GM21786 (cell line): ENCODE measurements at regions not wholly inside any gene's neighbourhood (a gene's known extent, or its start where the extent isn't known, plus 50 kb on each side); places are given as distances from the start of the nearest gene placed in this dataset.
"Not testable (repeated sequence)": the region's sequence is repeated elsewhere in the genome, so short reads cannot be mapped to it uniquely, and the experiment has no call there.

ENCODE experiments used
- ATAC-seq: cut with Tn5 transposase; IDR thresholded peaks from one replicate; pipeline ENCODE4 v1.9.1; 2021; ENCODE audit not compliant: unreplicated experiment

- ATAC-seq, result no peak
These were observed 360.2 kb downstream of the GLUD2 start for GRCh38 chrX:121407627-121408026.

GRCh38 chrX:121431514-121431913 is 384.1 kb downstream of the GLUD2 start:
- not testable (repeated sequence) for ATAC-seq

GRCh38 chrX:121433289-121433688 is 385.9 kb downstream of the GLUD2 start:
- no peak for ATAC-seq

- ATAC-seq, result not testable (repeated sequence)
These were observed 390.3 kb downstream of the GLUD2 start for GRCh38 chrX:121437666-121438065.

- no peak for ATAC-seq
These were observed 408.5 kb downstream of the GLUD2 start for GRCh38 chrX:121455890-121456289.

GRCh38 chrX:121456315-121456714 is 408.9 kb downstream of the GLUD2 start:
- peak; percentile 85 for ATAC-seq

- ATAC-seq, result no peak
These were observed 409.7 kb downstream of the GLUD2 start for GRCh38 chrX:121457096-121457495.

- ATAC-seq, result no peak
These were observed 432.0 kb downstream of the GLUD2 start for GRCh38 chrX:121479406-121479805.

GRCh38 chrX:121496966-121497365 is 449.6 kb downstream of the GLUD2 start:
- ATAC-seq, result no peak

GRCh38 chrX:121504153-121504552 is 456.7 kb downstream of the GLUD2 start:
- no peak for ATAC-seq

- no peak for ATAC-seq
These were observed 498.9 kb downstream of the GLUD2 start for GRCh38 chrX:121546317-121546716.

GRCh38 chrX:121558886-121559285 is 511.5 kb downstream of the GLUD2 start:
- ATAC-seq, result no peak

- ATAC-seq, result no peak
These were observed 515.2 kb downstream of the GLUD2 start for GRCh38 chrX:121562616-121563015.

- ATAC-seq, result peak; percentile 66
These were observed 522.2 kb downstream of the GLUD2 start for GRCh38 chrX:121569609-121570008.

- ATAC-seq, result peak; percentile 65
These were observed 522.8 kb downstream of the GLUD2 start for GRCh38 chrX:121570072-121570841.

GRCh38 chrX:121571333-121571732 is 523.9 kb downstream of the GLUD2 start:
- no peak for ATAC-seq

GRCh38 chrX:121574384-121574783 is 527.0 kb downstream of the GLUD2 start:
- ATAC-seq, result not testable (repeated sequence)

- ATAC-seq, result peak; percentile 79
These were observed 531.8 kb downstream of the GLUD2 start for GRCh38 chrX:121579016-121579760.

- no peak for ATAC-seq
These were observed 534.5 kb downstream of the GLUD2 start for GRCh38 chrX:121581885-121582284.

GRCh38 chrX:121585626-121586025 is 538.2 kb downstream of the GLUD2 start:
- no peak for ATAC-seq

- no peak for ATAC-seq
These were observed 545.5 kb downstream of the GLUD2 start for GRCh38 chrX:121592884-121593283.

- no peak for ATAC-seq
These were observed 550.9 kb downstream of the GLUD2 start for GRCh38 chrX:121598356-121598755.
